HEK293T (cell line): ENCODE measurements at regions not wholly inside any gene's neighbourhood (a gene's known extent, or its start where the extent isn't known, plus 50 kb on each side); places are given as distances from the start of the nearest gene placed in this dataset.

ENCODE experiments used
- ARNT ChIP-seq: fragments of 450-650 bp; IDR thresholded peaks from 2 replicates; pipeline ENCODE4 v1.6.1; 2017; ENCODE audit warnings: mild to moderate bottlenecking
- CTBP1 ChIP-seq: fragments of 450-650 bp; IDR thresholded peaks from 2 replicates; pipeline ENCODE4 v1.6.1; 2016; ENCODE audit warnings: borderline replicate concordance
- ELF4 ChIP-seq: fragments of 450-650 bp; IDR thresholded peaks from 2 replicates; pipeline ENCODE4 v1.6.1; 2017; ENCODE audit warnings: antibody characterized with exemption
- FOXK2 ChIP-seq: fragments of 450-650 bp; IDR thresholded peaks from 2 replicates; pipeline ENCODE4 v1.6.1; 2016; ENCODE audit warnings: mild to moderate bottlenecking
- HDGF ChIP-seq: fragments of 450-650 bp; IDR thresholded peaks from 2 replicates; pipeline ENCODE4 v1.6.1; 2017; ENCODE audit warnings: antibody characterized with exemption, borderline replicate concordance
- L3MBTL2 ChIP-seq: fragments of 450-650 bp; conservative IDR thresholded peaks from 2 replicates; pipeline ENCODE4 v1.6.1; 2016; ENCODE audit warnings: mild to moderate bottlenecking
- NFRKB ChIP-seq: fragments of 450-650 bp; IDR thresholded peaks from 2 replicates; pipeline ENCODE4 v1.6.1; 2016; ENCODE audit warnings: mild to moderate bottlenecking, moderate library complexity
- SP1 ChIP-seq: fragments of 450-650 bp; IDR thresholded peaks from 2 replicates; pipeline ENCODE4 v1.6.1; 2017
- SUZ12 ChIP-seq: fragments of 450-650 bp; IDR thresholded peaks from 2 replicates; pipeline ENCODE4 v1.6.1; 2016; ENCODE audit warnings: mild to moderate bottlenecking
- TF ChIP-seq, protein P1 (sequence below): fragments of 450-650 bp; IDR thresholded peaks from 2 replicates; pipeline ENCODE4 v1.6.1; 2016

DNA sequence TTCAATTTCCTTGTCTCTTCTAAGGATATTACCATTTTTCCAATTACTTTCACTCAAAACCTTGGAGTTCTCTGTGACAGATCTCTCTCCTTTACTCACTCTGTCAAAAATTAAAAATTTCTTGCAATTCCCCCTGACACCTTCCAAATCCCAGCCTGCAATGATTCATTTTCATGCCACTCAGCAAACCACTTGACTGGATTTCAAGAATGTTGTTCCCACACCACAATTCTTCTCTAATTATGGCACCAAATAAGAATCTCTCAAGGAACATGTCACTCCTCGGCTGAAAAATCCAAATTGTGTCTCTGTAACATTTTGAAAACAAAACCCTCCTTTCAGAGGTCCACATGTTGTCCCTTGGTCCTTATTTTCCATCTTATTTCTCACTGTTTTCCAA is 438.9 kb upstream of the ZP4 start:
- TF ChIP-seq, protein P1, sequence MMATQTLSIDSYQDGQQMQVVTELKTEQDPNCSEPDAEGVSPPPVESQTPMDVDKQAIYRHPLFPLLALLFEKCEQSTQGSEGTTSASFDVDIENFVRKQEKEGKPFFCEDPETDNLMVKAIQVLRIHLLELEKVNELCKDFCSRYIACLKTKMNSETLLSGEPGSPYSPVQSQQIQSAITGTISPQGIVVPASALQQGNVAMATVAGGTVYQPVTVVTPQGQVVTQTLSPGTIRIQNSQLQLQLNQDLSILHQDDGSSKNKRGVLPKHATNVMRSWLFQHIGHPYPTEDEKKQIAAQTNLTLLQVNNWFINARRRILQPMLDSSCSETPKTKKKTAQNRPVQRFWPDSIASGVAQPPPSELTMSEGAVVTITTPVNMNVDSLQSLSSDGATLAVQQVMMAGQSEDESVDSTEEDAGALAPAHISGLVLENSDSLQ: no peak
- TF ChIP-seq ELF4 (no peak), SUZ12 (no peak), CTBP1 (no peak), HDGF (no peak), L3MBTL2 (no peak), NFRKB (no peak), SP1 (no peak), ARNT (no peak), FOXK2 (no peak)
